SK-N-MC (cell line): ENCODE measurements at regions not wholly inside any gene's neighbourhood (a gene's known extent, or its start where the extent isn't known, plus 50 kb on each side); places are given as distances from the start of the nearest gene placed in this dataset.

Experiments
- EZH2 ChIP-seq: fragments of 200-600 bp; sonication (generic); IDR thresholded peaks from one replicate; pipeline ENCODE4 v1.6.1; 2017; ENCODE audit warnings: antibody characterized with exemption
- POLR2AphosphoS5 ChIP-seq: IDR thresholded peaks from 2 replicates; pipeline ENCODE4 v1.6.1; 2012; ENCODE audit warnings: mild to moderate bottlenecking, low read depth, low read length, borderline replicate concordance

DNA sequence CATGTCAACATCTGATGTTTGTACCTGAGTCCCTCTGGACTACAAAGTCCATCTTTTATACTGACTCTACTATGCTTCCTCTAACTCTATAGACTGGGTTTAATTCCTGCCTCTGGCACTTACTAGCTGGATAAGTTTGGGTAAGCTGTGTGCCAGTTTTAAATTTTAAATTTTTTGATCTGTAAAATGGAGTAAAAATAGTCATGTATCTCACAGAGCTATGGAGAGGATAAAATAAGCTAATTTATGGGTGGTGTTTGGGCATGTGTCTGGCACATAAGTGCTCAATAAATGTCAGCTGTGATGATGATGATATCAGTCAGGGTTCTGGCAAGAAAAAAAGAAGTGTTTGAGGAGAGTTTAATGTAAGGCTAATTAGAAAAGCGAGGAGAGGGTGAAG is 139.2 kb upstream of the C1orf21 start:
- no peak for TF ChIP-seq POLR2AphosphoS5
- no peak for TF ChIP-seq EZH2
